ENCODE measurements at regions not wholly inside any gene's neighbourhood (a gene's known extent, or its start where the extent isn't known, plus 50 kb on each side); places are given as distances from the start of the nearest gene placed in this dataset.
A peak's percentile ranks its signal among the peaks of the same experiment; 100 is the strongest.

- intact Hi-C loops (cut with DNase I) = no loop called here
- H3K27me3 ChIP-seq = no peaks in the 10 kb centered on the region
- no peaks in the 10 kb centered on the region for H3K4me1 ChIP-seq
- no peaks in the 10 kb centered on the region for H3K36me3 ChIP-seq
- H3K9me3 ChIP-seq = no peaks in the 10 kb centered on the region
- TF ChIP-seq CTCF (IDR thresholded peaks at IDR 0.05) = no peak
- DNase-seq (no peak), ATAC-seq (no peak)
- no peak overlapping the region for H3K27ac ChIP-seq
- no peak overlapping the region for H3K4me3 ChIP-seq
These were observed 62.9 kb upstream of the SERTAD2 start for GRCh38 chr2:64716569-64716968.

GRCh38 chr2:64718250-64718885 is 64.7 kb upstream of the SERTAD2 start:
- Histone ChIP-seq H3K27ac (no peak overlapping the region), H3K27me3 (no peaks in the 10 kb centered on the region), H3K9me3 (no peaks in the 10 kb centered on the region), H3K36me3 (no peaks in the 10 kb centered on the region), H3K4me3 (no peak overlapping the region), H3K4me1 (no peaks in the 10 kb centered on the region)
- DNase-seq = no peak
- TF ChIP-seq CTCF (IDR thresholded peaks at IDR 0.05) = no peak
- intact Hi-C loops (cut with DNase I) = no loop called here
- no peak for ATAC-seq

DNA sequence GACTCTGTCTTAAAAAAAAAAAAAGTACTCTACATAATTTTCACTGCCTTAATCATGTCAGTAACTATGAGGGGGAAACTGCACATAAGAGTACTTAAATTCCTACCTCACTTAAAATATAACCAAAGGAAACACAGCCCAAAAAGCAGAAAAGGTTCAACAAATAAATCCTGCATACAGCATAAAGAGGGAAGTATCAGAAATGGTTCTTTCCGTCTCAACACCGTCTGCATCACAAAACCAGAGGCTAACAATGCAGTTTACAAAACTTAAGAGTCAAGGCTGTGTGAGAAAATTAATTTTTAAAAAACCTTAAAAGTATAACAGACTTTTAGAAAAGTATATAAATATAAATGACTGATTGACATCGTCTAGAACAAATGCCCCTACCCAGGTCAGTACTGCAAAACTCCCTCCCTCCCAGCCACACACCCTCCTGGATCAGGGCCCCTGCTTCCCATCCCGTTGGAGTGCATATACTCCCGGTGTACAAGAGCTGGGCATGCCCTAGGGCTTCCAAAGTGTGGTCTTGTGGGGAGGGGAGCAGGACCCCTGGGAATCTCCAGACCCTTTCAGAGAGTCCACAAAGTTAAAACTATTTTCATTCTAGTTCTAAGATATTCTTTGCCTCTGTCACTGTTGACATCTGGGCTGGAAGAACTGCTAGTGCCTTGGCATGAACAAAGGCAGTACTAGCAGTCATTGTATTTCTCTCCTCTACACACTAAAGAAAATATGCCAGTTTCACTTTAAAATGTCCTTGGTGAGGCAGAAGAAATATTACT is 67.0 kb upstream of the SERTAD2 start:
- no peak for TF ChIP-seq CTCF (IDR thresholded peaks at IDR 0.05)
- no peaks in the 10 kb centered on the region for H3K36me3 ChIP-seq
- no peaks in the 10 kb centered on the region for H3K4me1 ChIP-seq
- intact Hi-C loops (cut with DNase I) = no loop called here
- H3K4me3 ChIP-seq = no peak overlapping the region
- no peaks in the 10 kb centered on the region for H3K9me3 ChIP-seq
- H3K27ac ChIP-seq = no peak overlapping the region
- ATAC-seq = peak; percentile 51
- DNase-seq = no peak
- H3K27me3 ChIP-seq = no peaks in the 10 kb centered on the region

DNA sequence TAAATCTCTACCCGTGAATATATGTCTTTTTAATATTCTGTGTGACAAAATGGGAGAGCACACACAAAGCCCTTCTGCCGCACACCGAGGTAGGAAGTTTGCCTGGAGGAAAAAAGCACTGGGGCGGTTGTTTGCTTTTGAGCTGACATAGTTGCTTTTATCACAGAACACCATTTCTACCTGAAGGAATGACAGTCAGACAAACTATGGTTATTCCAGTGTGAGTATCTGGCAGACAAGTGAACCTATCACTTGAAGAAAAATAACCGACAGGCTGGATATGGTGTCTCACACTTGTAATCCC is 67.6 kb upstream of the SERTAD2 start:
- ATAC-seq (no peak), DNase-seq (no peak)
- H3K4me1 ChIP-seq = peaks cover 4% of the 10 kb centered on the region
- no peak overlapping the region for H3K27ac ChIP-seq
- H3K36me3 ChIP-seq = no peaks in the 10 kb centered on the region
- no peak overlapping the region for H3K4me3 ChIP-seq
- TF ChIP-seq CTCF (IDR thresholded peaks at IDR 0.05) = no peak
- intact Hi-C loops (cut with DNase I) = no loop called here
- no peaks in the 10 kb centered on the region for H3K9me3 ChIP-seq
- no peaks in the 10 kb centered on the region for H3K27me3 ChIP-seq

DNA sequence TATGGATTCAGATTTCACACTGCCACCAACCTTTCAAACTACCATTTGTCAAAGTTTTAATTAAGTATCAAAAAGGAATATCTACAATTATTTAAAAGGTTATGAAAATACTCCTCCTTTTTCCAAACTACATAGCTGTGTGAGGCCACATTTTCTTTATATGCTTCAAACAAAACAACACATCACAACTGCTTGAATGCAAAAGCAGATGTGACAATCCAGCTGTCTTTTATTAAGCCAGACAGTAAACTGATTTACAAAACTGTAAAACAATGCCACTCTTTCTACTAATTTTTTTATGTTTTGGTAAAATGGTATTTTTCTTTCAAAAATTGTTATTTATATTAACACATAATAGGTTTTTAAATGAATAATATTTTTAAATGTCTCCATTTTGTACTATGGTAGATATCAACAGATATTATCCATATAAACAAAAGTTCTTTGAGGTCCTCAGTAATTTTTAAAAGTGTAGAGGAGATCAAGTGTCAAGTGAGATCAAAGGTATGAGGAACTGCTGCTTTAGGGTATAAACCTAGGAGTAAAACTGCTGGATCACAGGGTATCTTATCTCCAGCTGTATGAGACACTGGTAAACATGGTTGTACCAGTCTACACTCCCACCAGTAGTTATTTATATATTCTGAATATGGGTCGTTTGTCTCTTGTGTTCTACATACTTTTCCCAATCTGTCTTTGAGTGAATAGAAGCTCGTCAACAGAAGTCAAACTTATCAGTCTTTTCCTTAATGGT is 68.8 kb upstream of the SERTAD2 start:
- Histone ChIP-seq H3K27ac (no peak overlapping the region), H3K27me3 (no peaks in the 10 kb centered on the region), H3K9me3 (no peaks in the 10 kb centered on the region), H3K4me3 (no peak overlapping the region), H3K36me3 (no peaks in the 10 kb centered on the region), H3K4me1 (peaks cover 16% of the 10 kb centered on the region)
- TF ChIP-seq CTCF (IDR thresholded peaks at IDR 0.05) = no peak
- ATAC-seq = no peak
- intact Hi-C loops (cut with DNase I) = no loop called here
- DNase-seq = no peak

All from upper lobe of right lung (tissue), 1 donor.